ENCODE measurements at regions not wholly inside any gene's neighbourhood (a gene's known extent, or its start where the extent isn't known, plus 50 kb on each side); places are given as distances from the start of the nearest gene placed in this dataset.

DNA sequence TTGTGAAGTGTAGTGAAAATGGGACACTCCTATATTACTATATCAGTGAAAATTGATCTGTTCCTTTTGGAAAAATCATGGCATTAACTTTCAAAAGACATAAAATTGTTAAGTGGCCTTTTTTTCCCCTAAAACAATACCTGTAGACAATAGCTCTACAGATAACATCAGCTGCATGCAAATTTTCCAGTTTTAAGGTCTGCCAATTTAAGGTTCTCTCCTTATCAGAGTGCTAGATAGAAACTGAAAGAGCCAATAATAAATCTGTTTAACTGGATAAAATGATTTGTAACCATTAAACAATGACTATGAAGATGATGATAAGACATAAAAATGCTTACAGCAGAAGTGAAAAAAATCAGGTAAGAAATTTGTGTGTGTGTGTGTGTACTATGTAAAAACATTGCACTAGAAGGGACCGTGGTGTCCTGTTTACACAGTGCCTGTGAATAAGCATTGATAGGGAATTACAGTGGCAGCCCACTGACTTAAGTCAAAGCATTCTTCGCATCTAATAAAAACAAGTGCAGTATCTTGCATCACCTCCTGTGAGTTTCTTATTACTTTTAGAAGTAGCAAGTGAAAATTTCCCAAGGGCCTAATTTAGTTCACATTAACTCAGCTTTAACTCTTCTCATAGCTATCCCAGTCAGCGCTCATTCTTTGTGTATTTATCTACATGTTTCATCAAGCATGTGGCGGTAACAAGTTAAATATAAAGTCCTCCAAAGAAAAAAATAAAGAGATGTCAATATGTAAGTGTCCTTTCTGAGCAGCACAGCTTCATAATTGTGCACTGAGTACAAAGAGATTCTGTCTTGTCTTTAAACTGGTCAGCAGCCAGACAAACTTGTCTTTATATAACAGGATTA, 261.9 kb downstream of the ARL4A start:
- Histone ChIP-seq H3K4me3 (ENCODE audit: low read depth, low read length, poor library complexity, severe bottlenecking) (no peak overlapping the region), H3K36me3 (ENCODE audit: insufficient read depth, low read length) (no peaks in the 10 kb centered on the region), H2AFZ (ENCODE audit: low read length) (no peak overlapping the region), H3K9me3 (ENCODE audit: low read length) (no peaks in the 10 kb centered on the region), H3K79me2 (ENCODE audit: insufficient read depth, low read depth, low read length) (no peaks in the 10 kb centered on the region), H3K27ac (ENCODE audit: low read depth, low read length, poor library complexity, severe bottlenecking) (no peak overlapping the region), H3K4me1 (ENCODE audit: insufficient read depth, low read length, poor library complexity, severe bottlenecking) (no peaks in the 10 kb centered on the region), H3K4me2 (ENCODE audit: low read length) (no peak overlapping the region), H3K9me2 (ENCODE audit: insufficient read depth, low read length) (no peaks in the 10 kb centered on the region), H4K20me1 (ENCODE audit: insufficient read depth, low read length) (no peaks in the 10 kb centered on the region)
- CTCF ChIA-PET (ENCODE audit: unreplicated experiment) = no interaction called here
- POLR2A ChIA-PET = interaction anchor here (1.1 kb wide), 1 partner anchor 9 kb away, joined by 4 read pairs; no protein-coding TSS in a partner anchor
- intact Hi-C loops (cut with micrococcal nuclease; ENCODE audit: unreplicated experiment) = no loop called here
- TF ChIP-seq EZH2phosphoT487 (IDR thresholded peaks at IDR 0.05; ENCODE audit: borderline replicate concordance, low read depth, low read length) = no peak
- TF ChIP-seq, protein P1, sequence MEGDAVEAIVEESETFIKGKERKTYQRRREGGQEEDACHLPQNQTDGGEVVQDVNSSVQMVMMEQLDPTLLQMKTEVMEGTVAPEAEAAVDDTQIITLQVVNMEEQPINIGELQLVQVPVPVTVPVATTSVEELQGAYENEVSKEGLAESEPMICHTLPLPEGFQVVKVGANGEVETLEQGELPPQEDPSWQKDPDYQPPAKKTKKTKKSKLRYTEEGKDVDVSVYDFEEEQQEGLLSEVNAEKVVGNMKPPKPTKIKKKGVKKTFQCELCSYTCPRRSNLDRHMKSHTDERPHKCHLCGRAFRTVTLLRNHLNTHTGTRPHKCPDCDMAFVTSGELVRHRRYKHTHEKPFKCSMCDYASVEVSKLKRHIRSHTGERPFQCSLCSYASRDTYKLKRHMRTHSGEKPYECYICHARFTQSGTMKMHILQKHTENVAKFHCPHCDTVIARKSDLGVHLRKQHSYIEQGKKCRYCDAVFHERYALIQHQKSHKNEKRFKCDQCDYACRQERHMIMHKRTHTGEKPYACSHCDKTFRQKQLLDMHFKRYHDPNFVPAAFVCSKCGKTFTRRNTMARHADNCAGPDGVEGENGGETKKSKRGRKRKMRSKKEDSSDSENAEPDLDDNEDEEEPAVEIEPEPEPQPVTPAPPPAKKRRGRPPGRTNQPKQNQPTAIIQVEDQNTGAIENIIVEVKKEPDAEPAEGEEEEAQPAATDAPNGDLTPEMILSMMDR (conservative IDR thresholded peaks at IDR 0.05; ENCODE audit: low read length) = no peak
- no peak for DNase-seq (ENCODE audit: low spot score)
- BruUV-seq (replicated peaks) = no TSS peak

- ChIA-PET CTCF (ENCODE audit: unreplicated experiment) (no interaction called here), POLR2A (interaction anchor here (1.5 kb wide), 1 partner anchor 47 kb away, joined by 3 read pairs; no protein-coding TSS in a partner anchor)
- H4K20me1 ChIP-seq (ENCODE audit: insufficient read depth, low read length) = no peaks in the 10 kb centered on the region
- H3K4me1 ChIP-seq (ENCODE audit: insufficient read depth, low read length, poor library complexity, severe bottlenecking) = no peaks in the 10 kb centered on the region
- no peaks in the 10 kb centered on the region for H3K36me3 ChIP-seq (ENCODE audit: insufficient read depth, low read length)
- DNase-seq (ENCODE audit: low spot score) = no peak
- no peaks in the 10 kb centered on the region for H3K9me2 ChIP-seq (ENCODE audit: insufficient read depth, low read length)
- no peak overlapping the region for H3K4me3 ChIP-seq (ENCODE audit: low read depth, low read length, poor library complexity, severe bottlenecking)
- intact Hi-C loops (cut with micrococcal nuclease; ENCODE audit: unreplicated experiment) = no loop called here
- no TSS peak for BruUV-seq (replicated peaks)
- no peak for TF ChIP-seq EZH2phosphoT487 (IDR thresholded peaks at IDR 0.05; ENCODE audit: borderline replicate concordance, low read depth, low read length)
- H3K27ac ChIP-seq (ENCODE audit: low read depth, low read length, poor library complexity, severe bottlenecking) = no peak overlapping the region
- no peaks in the 10 kb centered on the region for H3K9me3 ChIP-seq (ENCODE audit: low read length)
- no peaks in the 10 kb centered on the region for H3K79me2 ChIP-seq (ENCODE audit: insufficient read depth, low read depth, low read length)
- H2AFZ ChIP-seq (ENCODE audit: low read length) = no peak overlapping the region
- H3K4me2 ChIP-seq (ENCODE audit: low read length) = no peak overlapping the region
These were observed 264.0 kb downstream of the ARL4A start for GRCh38 chr7:12951397-12951801.

DNA sequence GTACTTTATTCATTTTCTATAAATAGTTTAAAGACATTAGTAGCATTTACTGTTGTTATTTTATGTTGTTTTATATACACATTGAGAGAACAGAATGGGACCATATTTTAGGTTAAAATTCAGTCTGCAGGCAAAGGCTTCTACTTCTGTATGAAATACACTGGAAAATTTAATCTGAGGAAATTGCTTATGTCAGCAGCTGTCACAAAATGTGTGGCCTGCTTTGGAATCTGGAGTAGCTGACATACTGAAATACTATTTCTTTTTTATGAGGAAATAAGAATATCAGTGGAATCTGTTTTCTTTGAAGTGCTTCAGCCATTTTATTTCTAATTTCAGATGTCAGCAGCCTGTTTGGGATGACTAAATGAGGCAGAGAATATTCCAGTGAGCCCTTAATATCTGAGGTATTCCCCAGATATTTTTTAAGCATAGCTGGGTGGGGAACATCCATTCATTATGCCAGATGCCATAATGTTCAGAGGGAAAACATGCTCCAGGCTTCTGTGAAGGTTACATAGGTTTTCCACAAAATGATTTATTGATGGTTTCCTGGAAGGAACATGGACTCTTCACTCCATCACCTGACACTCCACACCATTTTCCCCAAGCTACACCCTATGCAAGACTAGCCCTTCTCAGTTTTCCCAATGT, 267.1 kb downstream of the ARL4A start:
- Histone ChIP-seq H2AFZ (ENCODE audit: low read length) (no peak overlapping the region), H3K4me2 (ENCODE audit: low read length) (no peak overlapping the region), H3K4me1 (ENCODE audit: insufficient read depth, low read length, poor library complexity, severe bottlenecking) (no peaks in the 10 kb centered on the region), H3K36me3 (ENCODE audit: insufficient read depth, low read length) (no peaks in the 10 kb centered on the region), H3K9me2 (ENCODE audit: insufficient read depth, low read length) (no peaks in the 10 kb centered on the region), H4K20me1 (ENCODE audit: insufficient read depth, low read length) (no peaks in the 10 kb centered on the region), H3K27ac (ENCODE audit: low read depth, low read length, poor library complexity, severe bottlenecking) (no peak overlapping the region), H3K79me2 (ENCODE audit: insufficient read depth, low read depth, low read length) (no peaks in the 10 kb centered on the region), H3K9me3 (ENCODE audit: low read length) (no peaks in the 10 kb centered on the region), H3K4me3 (ENCODE audit: low read depth, low read length, poor library complexity, severe bottlenecking) (no peak overlapping the region)
- intact Hi-C loops (cut with micrococcal nuclease; ENCODE audit: unreplicated experiment) = no loop called here
- TF ChIP-seq, protein P1 (conservative IDR thresholded peaks at IDR 0.05; ENCODE audit: low read length) = no peak
- TF ChIP-seq EZH2phosphoT487 (IDR thresholded peaks at IDR 0.05; ENCODE audit: borderline replicate concordance, low read depth, low read length) = no peak
- ChIA-PET POLR2A (interaction anchor here (0.8 kb wide), 1 partner anchor 105 kb away, joined by 3 read pairs; no protein-coding TSS in a partner anchor), CTCF (ENCODE audit: unreplicated experiment) (interaction anchor here (0.5 kb wide), 1 partner anchor 71 kb away, joined by 4 read pairs; no protein-coding TSS in a partner anchor)
- no peak for DNase-seq (ENCODE audit: low spot score)
- no TSS peak for BruUV-seq (replicated peaks)

All from OCI-LY7 (cell line).